ENCODE measurements at regions not wholly inside any gene's neighbourhood (a gene's known extent, or its start where the extent isn't known, plus 50 kb on each side); places are given as distances from the start of the nearest gene placed in this dataset.

GRCh38 chr12:91387461-91388134 lies 205.0 kb upstream of the DCN start:
- no peak for DNase-seq (ENCODE audit: low read depth in 4 of 4, low spot score in 2 of 4)

GRCh38 chr12:91384806-91385205 lies 202.2 kb upstream of the DCN start:
- no peak for DNase-seq (ENCODE audit: low read depth in 4 of 4, low spot score in 2 of 4)

- DNase-seq (ENCODE audit: low read depth in 4 of 4, low spot score in 2 of 4) = no peak
These were observed 201.7 kb upstream of the DCN start for GRCh38 chr12:91384366-91384765.

- no peak for DNase-seq (ENCODE audit: low read depth in 4 of 4, low spot score in 2 of 4)
These were observed 200.5 kb upstream of the DCN start for GRCh38 chr12:91383099-91383498.

DNA sequence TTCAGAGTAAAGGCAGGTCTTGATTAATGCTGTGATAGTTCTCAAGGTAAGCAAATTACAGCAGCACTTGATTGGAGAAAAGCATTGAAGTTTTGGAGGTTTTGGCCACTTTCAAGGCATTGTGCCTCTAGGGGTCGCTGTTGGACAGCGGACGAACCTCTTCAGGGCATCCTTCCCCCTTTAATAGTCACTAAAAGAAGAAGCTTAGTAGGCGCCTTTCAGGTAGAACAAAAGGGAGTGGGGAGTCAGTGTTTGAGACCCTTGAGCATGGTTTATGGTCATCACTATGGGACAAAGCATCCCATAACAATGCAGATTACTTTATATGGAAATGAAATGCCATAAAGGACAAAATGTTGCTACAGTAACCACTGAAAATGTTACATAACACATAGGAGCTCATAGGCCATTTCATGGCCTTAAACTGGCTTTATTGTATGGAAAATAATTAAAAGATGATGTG lies 199.5 kb upstream of the DCN start:
- peak; percentile 82 to 96 (median 90) for DNase-seq (ENCODE audit: low read depth in 4 of 4, low spot score in 2 of 4)

DNA sequence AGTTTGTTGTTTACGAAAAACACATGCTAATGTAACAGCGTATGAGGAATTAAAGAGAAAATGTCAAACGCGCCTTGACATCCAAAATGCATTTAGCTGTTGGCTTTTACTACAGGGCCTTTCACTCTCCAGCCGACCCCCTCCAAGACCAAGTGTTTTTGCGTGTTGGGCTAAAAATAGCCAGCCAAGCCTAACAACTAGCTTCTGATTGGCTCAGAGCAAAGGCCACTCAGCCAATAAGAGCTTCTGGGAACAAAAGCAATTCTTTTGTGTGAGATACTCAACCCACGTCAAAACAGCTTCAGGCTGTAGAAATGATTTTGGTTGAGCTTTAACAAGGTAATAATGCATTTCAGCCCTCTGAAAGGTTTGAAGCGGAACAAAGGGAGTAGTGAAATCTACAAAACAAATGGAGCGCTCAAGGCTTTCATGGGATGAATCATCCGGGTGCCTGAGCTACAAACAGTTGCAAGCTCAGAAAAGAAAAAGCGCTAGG lies 198.7 kb upstream of the DCN start:
- DNase-seq (ENCODE audit: low read depth in 4 of 4, low spot score in 2 of 4) = peak; percentile 85 to 99 (median 92)

GRCh38 chr12:91380631-91381030 lies 198.0 kb upstream of the DCN start:
- DNase-seq (ENCODE audit: low read depth in 4 of 4, low spot score in 2 of 4) = peak in 1 of 4 donors; percentile 28

DNA sequence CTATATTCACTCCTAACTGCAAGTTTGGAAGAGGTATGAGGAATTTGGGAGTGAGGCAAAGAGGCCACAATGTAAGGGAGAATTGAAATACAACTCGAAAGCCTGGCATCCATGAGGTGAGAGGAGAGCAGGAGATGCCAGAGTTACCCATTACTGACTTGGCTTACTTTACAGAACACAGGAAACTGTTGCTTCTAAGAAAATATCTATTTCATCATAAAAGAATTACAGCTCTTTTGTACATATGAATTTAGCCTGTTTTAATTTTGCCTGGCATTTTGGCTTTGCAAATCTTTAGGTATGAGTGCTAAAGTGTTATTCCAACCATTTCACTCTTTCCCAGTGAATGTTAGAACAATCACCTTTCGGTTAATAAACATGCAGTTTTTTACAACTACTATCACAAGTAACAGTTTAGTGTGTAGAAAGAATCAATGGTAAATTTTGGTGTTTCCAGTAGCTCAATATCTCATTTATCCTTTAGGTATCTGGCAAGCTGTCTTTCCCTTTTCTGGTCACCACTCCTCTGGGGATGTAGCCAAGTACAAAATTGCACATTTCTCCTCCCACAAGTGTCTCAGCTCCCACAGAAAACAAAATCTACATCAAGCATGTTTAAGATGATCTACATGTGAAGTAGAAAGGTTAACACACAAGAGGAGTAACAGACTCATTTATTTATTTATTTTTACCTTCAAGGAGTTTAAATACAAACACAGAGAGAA lies 196.6 kb upstream of the DCN start:
- no peak for DNase-seq (ENCODE audit: low read depth in 4 of 4, low spot score in 2 of 4)

GRCh38 chr12:91377436-91377835 lies 194.8 kb upstream of the DCN start:
- no peak for DNase-seq (ENCODE audit: low read depth in 4 of 4, low spot score in 2 of 4)

DNA sequence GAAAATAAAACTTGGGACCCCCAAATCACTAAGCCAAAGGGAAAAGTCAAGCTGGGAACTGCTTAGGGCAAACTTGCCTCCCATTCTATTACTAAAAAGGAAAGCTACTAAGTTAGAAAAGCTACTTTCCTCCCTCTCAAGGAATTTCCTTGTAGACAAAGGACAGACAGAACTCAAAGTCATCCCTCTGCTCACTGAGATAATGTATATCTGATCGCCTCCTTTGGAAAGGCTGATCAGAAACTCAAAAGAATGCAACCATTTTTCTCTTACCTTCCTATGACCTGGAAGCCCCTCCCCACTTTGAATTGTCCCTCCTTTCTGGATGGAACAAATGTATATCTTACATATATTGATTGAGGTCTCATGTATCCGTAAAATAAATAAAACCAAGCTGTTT lies 190.5 kb upstream of the DCN start:
- no peak for DNase-seq (ENCODE audit: low read depth in 4 of 4, low spot score in 2 of 4)

DNA sequence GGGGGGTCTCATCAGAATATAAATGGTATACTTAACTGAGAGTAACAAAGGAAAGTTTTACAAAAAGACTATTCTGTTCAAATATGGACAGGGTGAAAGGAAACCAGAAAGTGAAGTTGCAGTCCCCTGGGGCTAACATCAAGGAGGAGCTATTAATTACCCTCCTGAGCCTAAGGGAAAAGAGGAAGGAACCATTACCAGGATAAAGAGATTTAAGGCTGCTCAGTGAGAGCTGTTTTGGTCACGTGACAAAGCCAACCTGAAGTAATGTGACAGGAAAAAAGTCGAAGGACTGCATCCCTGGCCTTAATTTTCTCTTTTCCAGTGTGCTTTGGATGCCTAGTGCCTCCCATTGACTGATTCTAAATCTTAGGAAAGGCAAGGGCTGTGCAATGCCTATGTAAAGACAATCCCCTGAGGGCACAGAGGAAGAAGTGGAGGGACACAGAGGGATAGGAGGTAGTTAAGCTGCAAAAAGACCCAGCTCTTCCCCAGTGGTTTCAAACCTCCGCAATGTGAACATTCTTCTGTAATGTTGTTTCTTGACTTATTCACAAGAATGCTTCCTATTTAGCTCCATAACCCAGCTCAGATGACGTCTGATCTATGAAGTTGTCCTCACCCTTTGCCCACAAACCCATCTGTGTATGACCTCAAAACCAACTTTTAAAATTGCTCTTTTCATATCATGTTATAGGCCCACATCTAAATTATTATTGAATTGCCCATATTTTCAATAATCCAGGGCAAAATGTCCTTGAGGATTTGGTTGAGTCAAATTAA lies 187.7 kb upstream of the DCN start:
- no peak for DNase-seq (ENCODE audit: low read depth in 4 of 4, low spot score in 2 of 4)

DNA sequence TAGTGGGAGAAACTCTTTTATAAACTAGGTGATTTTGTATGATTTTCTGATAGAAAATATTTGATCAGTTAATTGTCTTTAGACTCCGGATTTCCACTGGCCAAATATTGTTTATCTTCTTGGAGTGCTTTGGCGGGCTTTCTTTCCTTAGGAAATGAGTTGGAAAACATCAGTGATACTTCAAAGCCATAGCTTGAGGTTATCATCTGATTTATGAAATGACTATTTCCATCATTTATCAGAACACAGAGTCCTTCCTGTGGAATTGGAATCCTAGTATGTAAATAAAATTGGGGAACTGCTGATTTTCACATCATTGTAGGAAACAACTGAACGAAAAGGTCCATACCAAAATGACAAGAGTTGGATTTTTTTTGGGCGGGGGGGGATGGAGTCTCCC lies 186.0 kb upstream of the DCN start:
- DNase-seq (ENCODE audit: low read depth in 4 of 4, low spot score in 2 of 4) = no peak

- no peak for DNase-seq (ENCODE audit: low read depth in 4 of 4, low spot score in 2 of 4)
These were observed 184.7 kb upstream of the DCN start for GRCh38 chr12:91367234-91367849.

- no peak for DNase-seq (ENCODE audit: low read depth in 4 of 4, low spot score in 2 of 4)
These were observed 182.0 kb upstream of the DCN start for GRCh38 chr12:91364471-91365184.

GRCh38 chr12:91361864-91362263 lies 179.2 kb upstream of the DCN start:
- DNase-seq (ENCODE audit: low read depth in 4 of 4, low spot score in 2 of 4) = peak in 2 of 4 donors; percentile 30 to 59

DNA sequence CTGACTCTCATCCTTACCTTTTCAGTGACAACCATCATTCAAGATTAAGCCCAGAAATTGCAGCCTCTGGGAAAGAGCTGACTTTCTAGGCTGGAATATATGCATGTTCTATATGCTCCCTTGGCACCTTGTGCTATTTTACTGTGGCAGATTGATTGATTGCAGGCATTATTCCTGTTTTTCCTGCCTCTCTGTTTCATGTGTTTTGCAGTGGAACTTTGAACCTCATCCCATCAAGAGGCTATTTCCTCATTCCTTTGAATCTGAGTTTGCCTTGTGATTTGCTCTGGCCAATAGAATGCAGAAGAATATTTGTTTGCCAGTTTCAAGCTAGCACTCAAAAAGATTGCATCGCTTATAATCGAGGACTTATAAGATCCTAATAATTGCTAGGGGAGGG lies 174.8 kb upstream of the DCN start:
- DNase-seq (ENCODE audit: low read depth in 4 of 4, low spot score in 2 of 4) = no peak

- no peak for DNase-seq (ENCODE audit: low read depth in 4 of 4, low spot score in 2 of 4)
These were observed 173.8 kb upstream of the DCN start for GRCh38 chr12:91356405-91356804.

DNA sequence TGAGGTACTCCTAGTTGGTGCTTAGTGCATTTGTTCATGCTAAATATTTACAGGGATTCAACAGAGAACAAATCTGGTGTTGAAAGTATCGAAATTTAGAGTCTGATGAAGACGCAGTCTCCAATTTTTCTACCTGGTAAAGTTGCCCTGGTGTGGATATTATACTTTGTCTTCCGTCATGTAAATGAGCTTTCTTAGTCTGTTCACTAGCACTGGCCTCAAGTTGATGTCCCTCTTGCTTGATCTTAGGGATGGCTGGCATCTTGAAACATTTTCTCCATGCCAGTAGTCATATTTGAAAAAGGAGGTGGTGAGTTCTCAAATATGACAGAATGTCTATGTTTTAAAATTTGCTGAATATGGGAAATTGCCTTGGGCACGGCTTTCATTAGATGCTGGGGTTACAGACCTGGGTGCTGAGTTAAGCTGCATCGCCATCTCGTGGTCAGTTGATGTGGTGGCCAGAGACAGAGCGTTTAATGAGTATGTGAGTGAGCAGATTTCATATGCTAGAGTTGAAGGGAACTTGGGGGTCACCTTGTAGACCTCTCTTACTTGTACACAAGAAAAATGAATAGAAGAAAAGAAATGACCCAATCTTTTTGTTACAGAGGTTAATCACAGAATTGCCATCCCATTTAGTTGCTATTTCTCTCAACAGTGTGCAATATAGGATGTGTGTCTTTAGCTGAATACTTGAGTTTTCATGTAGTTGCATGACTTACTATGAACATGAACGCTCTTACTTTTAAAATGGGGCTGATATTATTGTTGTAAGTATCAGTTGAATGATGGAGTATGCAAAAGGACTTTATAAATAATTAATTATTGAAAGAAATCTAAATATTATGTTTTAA lies 172.8 kb upstream of the DCN start:
- DNase-seq (ENCODE audit: low read depth in 4 of 4, low spot score in 2 of 4) = peak in 3 of 4 donors; percentile 51 to 62 (median 59)

GRCh38 chr12:91353266-91353665 lies 170.6 kb upstream of the DCN start:
- DNase-seq (ENCODE audit: low read depth in 4 of 4, low spot score in 2 of 4) = no peak
